22Rv1 (cell line): ENCODE measurements at regions not wholly inside any gene's neighbourhood (a gene's known extent, or its start where the extent isn't known, plus 50 kb on each side); places are given as distances from the start of the nearest gene placed in this dataset.
"Not testable (repeated sequence)": the region's sequence is repeated elsewhere in the genome, so short reads cannot be mapped to it uniquely, and the experiment has no call there.

ENCODE experiments used
- H3K27ac ChIP-seq: fragments of 450-650 bp; 2 replicates; pipeline ENCODE4 v1.5.1; 2017
- CTCF ChIP-seq: fragments of 450-650 bp; IDR thresholded peaks from 2 replicates; pipeline ENCODE4 v1.5.1; 2017; ENCODE audit warnings: mild to moderate bottlenecking
- ZFX ChIP-seq: fragments of 450-650 bp; IDR thresholded peaks from 2 replicates; pipeline ENCODE4 v1.6.1; 2017; ENCODE audit warnings: antibody characterized with exemption, borderline replicate concordance

DNA sequence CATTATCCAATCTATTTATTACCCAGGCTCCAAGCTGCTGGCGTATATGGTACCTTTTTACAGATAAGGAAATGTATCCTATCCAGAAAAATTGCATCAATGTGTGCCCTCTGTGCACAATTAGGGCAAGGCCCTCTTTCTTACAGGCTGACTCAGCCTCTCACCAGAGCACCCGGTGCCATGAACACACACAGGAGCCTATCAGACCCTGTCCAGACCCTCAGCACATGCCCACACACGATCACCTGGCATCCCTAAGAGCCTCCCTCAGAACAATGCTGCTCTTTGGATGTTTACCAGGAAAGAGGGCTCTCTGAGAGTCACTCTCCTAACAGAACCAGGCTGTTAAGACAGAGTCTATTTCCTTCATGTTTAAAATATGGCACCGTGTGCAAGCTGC lies 460.0 kb upstream of the TBL1XR1 start:
- TF ChIP-seq CTCF: no peak
- no peak for TF ChIP-seq ZFX
- no peak overlapping the region for H3K27ac ChIP-seq

DNA sequence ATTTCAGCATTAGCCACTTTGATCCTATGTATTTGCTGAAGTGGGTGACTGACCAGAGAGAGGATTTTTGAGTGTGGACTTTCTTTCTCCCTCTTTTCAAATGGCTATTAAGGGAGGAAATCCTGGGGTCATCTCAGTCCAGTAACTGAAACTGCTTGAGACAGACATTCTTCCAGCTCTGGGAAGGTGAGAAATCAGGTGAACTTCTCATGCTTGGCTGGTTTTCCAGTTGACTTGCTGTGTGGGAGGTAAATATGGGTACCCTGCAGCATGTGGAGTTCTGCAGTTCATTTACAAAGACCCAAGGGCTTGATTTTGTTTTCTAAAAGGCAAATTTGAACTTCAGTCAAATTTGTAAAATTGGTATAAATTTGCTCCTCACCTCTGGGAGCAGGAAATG lies 461.1 kb upstream of the TBL1XR1 start:
- no peak overlapping the region for H3K27ac ChIP-seq
- no peak for TF ChIP-seq CTCF
- no peak for TF ChIP-seq ZFX

- not testable (repeated sequence) for H3K27ac ChIP-seq
Observed at GRCh38 chr3:177664380-177665103, 467.3 kb upstream of the TBL1XR1 start.

DNA sequence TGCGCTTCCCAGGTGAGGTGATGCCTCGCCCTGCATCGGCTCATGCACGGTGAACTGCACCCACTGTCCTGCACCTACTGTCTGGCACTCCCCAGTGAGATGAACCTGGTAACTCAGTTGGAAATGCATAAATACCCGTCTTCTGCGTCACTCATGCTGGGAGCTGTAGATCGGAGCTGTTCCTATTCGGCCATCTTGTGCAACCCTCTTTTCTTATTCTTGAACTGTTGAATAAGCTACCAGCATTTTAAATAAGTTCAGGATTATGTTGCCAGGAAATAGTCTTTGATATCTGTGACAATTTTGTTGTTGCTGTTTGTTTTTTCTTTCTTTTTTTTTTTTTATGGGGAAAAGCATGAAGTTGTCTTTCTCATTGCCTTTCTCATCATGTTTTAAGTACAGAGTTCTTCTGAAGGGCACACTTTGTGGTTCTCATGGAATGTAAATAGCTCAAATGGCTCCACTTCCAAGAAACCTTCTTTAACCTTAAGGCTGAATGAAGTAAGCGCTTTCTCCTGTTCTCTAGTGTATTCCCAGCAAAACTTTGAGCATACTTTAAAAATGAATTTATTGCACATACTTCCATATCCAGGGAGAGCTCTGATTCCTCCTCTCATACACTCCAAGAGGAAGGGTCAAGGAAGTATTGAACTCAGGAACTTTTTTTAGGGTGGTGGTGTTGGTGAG lies 468.0 kb upstream of the TBL1XR1 start:
- TF ChIP-seq CTCF: no peak
- no peak for TF ChIP-seq ZFX
- H3K27ac ChIP-seq: no peak overlapping the region

- H3K27ac ChIP-seq: no peak overlapping the region
- TF ChIP-seq ZFX: no peak
- TF ChIP-seq CTCF: no peak
Observed at GRCh38 chr3:177672252-177672911, 475.1 kb upstream of the TBL1XR1 start.

DNA sequence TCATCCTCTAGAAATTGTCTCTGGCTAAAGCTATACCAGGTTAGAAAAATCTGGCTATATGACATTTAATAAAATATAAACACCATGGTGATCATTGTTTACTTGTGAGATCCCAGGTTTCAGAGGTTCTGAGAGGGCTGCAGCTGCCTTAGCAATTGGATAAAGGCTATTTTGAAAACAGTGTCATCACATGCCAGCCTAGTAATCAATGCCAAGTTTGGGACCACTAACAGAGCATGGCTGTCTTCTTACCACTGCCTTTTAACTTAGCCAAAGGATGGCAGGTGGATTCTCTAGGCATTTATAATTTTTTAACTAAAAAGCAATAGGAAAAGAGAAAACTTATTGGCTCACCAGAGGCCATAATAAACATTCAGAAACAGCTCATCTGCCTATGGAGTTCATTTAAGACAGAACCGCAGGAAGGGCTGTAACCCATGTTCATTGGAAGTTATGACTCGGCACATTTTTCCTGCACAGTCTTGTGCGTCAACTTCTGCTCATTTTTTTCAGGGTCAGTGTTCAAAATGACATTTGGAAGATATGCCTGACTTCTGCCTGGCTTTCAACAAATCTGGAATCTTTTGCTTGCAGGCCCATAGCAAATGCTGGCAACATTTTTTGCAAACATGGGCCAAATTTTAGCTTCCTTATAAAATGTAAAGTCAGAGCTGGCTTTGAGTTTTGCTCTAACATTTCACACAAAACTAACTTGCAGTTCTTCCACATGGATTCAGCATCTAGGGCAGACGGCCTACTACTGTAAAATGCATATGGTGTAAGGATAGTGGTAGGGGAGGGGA lies 476.0 kb upstream of the TBL1XR1 start:
- no peak overlapping the region for H3K27ac ChIP-seq
- TF ChIP-seq ZFX (no peak), CTCF (no peak)

GRCh38 chr3:177674186-177674585 lies 476.9 kb upstream of the TBL1XR1 start:
- no peak overlapping the region for H3K27ac ChIP-seq
- TF ChIP-seq CTCF: no peak
- no peak for TF ChIP-seq ZFX
